NCI-H510A treated with DMSO at 0.1 percent for 48 hours (cell line): ENCODE measurements at regions not wholly inside any gene's neighbourhood (a gene's known extent, or its start where the extent isn't known, plus 50 kb on each side); places are given as distances from the start of the nearest gene placed in this dataset.
A peak's percentile ranks its signal among the peaks of the same experiment; 100 is the strongest.

ENCODE experiments used
- DNase-seq: peaks from one replicate; lab custom pipeline; 2025; lab: John Stamatoyannopoulos, UW

DNA sequence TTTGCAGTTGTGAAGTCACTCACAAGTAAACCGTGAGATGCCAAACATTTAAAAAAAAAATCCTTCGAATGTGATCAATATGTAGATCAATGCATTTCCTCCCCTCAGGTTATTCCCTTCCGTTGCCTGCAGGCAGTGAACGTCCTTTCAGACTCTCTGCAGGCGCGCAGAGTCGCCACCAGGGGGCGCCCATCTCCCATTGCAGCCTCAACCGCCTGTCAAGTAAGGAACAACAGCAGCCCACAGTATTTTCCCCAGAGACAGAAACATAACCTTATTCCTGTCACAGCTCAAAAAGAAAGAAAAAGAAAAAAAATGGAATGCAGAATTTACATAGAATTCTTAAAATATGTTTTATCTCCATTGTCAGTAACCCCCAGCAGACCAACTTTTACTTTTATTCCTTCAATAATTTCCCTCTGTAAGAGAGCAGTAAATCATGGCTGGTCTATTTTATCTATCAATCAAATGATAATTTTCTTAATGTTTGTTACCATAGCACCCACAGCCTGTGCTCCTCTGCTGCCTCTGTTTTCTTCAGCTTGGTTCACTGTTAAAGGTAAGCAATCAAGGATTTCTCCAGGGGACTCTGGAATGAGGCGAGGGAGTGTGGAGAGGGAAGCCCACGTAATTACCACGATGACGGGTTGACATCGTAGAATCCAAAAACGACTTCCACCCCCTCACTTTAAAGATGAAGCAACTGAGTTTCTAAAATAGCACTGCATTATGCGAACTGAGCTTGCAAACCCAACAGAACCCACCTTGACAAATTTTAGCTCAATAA is 637.6 kb upstream of the ARGLU1 start:
- peak; percentile 69 for DNase-seq

DNA sequence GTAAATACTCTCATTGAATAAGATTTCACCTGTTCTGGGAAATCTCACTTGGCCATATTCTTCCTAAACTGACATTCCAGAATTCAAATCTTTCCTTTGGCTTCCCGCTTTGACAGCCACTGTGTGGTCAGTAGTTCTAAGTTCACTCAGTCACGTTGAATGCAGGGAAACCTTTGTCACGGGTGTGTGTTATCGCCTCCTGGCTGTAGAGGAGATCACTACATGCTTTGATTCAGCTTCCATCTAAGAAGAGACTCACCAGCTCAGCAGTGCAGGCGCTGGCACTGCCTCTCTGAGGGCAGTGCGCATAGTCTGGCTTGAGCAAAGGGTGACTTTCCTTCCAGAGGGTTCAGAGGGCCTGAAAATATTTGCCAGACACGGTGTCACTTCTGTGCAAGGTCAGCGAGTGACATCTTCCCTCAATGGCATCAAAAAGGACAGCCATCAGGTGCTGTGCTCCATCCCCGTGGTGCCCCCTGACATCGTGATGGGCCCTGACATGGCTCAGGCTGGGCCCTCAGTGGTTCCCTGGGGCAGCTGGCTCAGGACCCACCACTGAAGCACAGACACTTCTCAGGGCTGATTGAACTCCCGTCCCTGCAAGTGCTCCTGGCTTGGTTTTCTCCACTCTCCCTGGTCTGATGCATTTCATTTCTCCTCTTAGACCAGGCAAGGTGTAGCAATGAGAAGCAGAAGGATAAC is 635.4 kb upstream of the ARGLU1 start:
- DNase-seq, result no peak

- DNase-seq, result no peak
These were observed 634.6 kb upstream of the ARGLU1 start for GRCh38 chr13:107202371-107203023.

GRCh38 chr13:107200491-107200890 is 632.6 kb upstream of the ARGLU1 start:
- no peak for DNase-seq

- peak; percentile 89 for DNase-seq
These were observed 624.4 kb upstream of the ARGLU1 start for GRCh38 chr13:107192289-107192688.

DNA sequence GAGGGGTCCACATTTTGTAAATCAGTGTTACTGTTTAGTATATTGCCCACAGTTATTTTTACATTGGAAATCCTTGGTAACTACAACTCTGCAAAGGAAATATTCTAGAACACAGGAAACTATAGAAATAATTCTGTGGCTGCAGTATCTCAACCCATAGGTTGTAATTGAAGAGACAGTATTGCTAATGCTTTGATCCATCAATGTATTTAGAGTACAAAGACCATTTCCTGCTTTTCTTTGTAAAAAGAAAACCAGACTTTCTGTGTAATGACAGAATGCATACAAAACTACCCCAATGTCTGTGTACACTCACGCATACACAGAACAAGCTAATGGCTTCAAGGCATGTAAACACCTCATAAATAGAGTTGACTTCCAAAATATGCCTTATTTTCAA is 622.1 kb upstream of the ARGLU1 start:
- no peak for DNase-seq

GRCh38 chr13:107185889-107186288 is 618.0 kb upstream of the ARGLU1 start:
- DNase-seq, result no peak

- DNase-seq, result no peak
These were observed 602.5 kb upstream of the ARGLU1 start for GRCh38 chr13:107170270-107170931.

- DNase-seq, result no peak
These were observed 589.3 kb upstream of the ARGLU1 start for GRCh38 chr13:107157271-107157670.

DNA sequence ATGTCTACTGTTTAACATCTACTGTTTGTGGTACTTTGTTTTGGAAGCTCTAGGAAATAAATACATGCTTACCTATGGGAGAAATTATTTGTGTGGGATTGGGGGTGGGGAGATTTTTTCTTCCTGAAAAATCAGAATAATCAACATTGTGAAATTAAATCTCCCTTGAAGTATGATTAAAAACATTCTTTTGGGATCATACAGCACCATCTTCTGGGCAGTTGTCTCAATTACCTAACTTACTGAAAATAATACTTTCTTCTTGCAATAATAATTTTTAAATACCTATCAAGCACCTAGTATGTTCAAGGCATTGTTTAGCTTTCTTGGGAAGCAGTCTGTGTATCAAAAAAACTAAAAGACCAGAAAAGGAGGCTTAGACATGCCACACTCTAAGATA is 576.5 kb upstream of the ARGLU1 start:
- DNase-seq, result no peak

DNA sequence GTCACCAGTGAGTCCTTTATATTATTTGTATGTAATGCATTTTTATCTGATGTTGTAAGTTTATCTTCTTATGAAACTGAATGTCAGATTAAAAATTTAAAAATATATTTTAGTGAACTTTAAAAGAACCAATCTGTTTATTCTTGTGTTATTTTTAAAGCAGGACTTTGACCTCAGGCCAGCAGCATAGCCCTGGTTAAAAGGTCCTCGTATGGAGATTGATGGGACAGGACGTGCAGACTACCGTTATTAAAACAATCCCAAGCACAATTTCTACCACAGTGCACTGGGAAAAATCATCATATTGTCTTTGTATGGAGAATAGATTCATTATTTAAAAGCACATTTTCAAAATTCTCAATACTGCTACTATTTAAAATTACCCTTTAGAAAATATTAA is 573.8 kb upstream of the ARGLU1 start:
- no peak for DNase-seq

GRCh38 chr13:107139006-107139405 is 571.1 kb upstream of the ARGLU1 start:
- DNase-seq, result no peak

DNA sequence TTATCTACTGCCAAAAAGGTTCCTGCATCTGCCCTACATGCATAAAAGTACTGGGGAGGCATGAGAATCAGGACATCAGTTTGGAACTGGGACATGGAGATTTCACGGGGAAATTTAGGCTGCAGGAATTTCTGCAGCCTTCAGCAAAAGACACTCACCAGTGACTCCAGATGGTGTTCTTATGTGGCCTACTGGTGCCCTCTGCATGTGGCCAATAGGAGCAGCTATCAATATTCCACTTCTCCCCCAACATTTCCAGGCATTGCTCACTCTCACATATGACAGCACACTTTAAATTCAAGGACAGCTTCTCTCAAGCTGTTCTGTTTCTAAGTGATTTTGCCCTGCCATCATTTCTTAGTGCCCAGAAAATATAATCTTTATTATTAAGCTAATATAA is 570.5 kb upstream of the ARGLU1 start:
- DNase-seq, result no peak

GRCh38 chr13:107133950-107134349 is 566.0 kb upstream of the ARGLU1 start:
- no peak for DNase-seq

DNA sequence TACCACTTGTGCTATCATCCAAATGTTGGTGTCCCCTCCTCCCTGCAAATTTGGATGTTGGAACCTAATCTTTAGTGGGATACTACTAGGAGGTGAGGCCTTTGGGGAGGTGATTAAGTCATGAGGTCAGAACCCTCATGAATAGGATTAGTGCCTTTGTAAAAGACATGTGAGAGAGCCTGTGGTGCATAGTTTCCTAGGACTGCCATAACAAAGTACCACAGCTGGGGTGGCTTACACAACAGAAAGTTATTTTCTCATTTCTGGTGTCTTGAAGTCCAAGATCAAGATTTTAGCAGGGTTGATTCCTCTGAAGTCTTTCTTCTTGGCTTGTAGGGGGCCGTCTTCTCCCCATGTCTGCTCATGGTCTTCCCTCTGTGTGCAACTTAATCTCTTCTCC is 562.6 kb upstream of the ARGLU1 start:
- DNase-seq, result no peak

DNA sequence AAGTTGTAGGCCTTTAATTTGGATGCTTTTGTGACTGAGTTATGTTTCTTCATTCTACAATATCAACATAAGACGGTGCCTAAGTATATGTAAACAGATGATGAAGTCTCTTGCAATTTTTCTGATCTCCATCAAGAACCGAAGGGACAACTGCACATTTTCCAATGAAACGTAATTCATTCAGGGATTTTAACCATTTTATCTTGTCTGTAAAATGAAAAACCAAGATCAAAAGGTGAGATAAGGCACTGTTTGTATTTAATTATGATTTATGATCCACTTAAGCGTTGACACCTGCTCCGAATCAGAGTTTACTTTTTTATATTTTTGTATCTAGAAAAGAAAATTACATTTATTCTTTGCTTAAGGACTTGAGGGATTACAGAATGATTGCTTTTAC is 556.8 kb upstream of the ARGLU1 start:
- no peak for DNase-seq

- DNase-seq, result peak; percentile 45
These were observed 556.3 kb upstream of the ARGLU1 start for GRCh38 chr13:107124129-107124718.

DNA sequence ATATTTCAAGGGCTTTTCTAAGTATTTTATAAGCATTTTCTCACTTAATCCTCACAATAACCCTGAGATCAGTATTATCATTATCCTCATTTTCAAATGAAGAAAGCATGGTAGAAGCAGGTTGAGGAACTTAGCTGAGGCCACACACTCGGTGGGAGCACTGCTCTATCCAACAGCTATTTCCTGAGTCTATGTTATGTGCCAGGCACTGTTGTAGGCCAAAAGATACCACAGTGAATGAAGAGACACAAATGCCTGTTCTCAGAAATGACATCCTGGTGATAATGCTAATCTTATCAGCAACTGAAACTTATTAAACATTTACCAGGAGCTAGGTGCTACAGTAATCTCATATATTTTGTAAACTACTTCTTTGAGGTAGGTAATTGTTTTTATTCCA is 553.9 kb upstream of the ARGLU1 start:
- no peak for DNase-seq

GRCh38 chr13:107119989-107120881 is 552.3 kb upstream of the ARGLU1 start:
- no peak for DNase-seq

DNA sequence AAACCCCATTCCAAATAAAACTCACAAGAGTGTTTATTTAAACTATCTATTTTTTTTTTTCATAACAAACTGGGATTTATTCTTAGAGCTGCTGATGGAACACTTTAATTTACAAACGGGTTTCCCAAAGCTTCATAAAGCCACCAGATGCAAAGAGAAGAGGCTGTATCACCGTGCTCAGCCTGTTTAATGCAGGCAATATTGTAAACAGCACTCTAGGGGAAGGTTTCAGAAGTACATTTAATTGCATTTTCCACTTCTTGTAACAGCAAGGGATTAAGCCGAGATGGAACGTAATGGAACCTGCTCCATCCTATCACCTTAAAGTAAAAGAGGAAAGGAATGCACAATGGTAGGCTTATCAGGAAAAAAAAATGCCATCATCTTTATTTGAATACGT is 550.6 kb upstream of the ARGLU1 start:
- DNase-seq, result no peak

- peak; percentile 3 for DNase-seq
These were observed 549.5 kb upstream of the ARGLU1 start for GRCh38 chr13:107117327-107118012.
